ENCODE measurements at regions not wholly inside any gene's neighbourhood (a gene's known extent, or its start where the extent isn't known, plus 50 kb on each side); places are given as distances from the start of the nearest gene placed in this dataset.

GRCh38 chr18:28794459-28795245 lies 617.7 kb upstream of the CDH2 start:
- no peak for TF ChIP-seq CTCF (IDR thresholded peaks at IDR 0.05)
- TF ChIP-seq EZH2 (IDR thresholded peaks at IDR 0.05; ENCODE audit: borderline replicate concordance, insufficient read depth, low read depth, low read length, poor library complexity, severe bottlenecking) = no peak

Measured in B cell (primary cell).